ENCODE measurements at regions not wholly inside any gene's neighbourhood (a gene's known extent, or its start where the extent isn't known, plus 50 kb on each side); places are given as distances from the start of the nearest gene placed in this dataset.

- H3K36me3 ChIP-seq (ENCODE audit: insufficient read depth, low read length), result no peaks in the 10 kb centered on the region
- no peak overlapping the region for H3K27ac ChIP-seq (ENCODE audit: low read depth, low read length)
- no peaks in the 10 kb centered on the region for H3K27me3 ChIP-seq (ENCODE audit: insufficient read depth, low read length)
- no peak overlapping the region for H3K4me3 ChIP-seq (ENCODE audit: low read depth, low read length)
- H3K79me2 ChIP-seq (ENCODE audit: control insufficient read depth, insufficient read depth, low read length, unreplicated experiment), result no peaks in the 10 kb centered on the region
- H2AFZ ChIP-seq (ENCODE audit: low read length, unreplicated experiment), result no peak overlapping the region
- H3K4me1 ChIP-seq (ENCODE audit: control insufficient read depth, insufficient read depth, low read length, unreplicated experiment), result no peaks in the 10 kb centered on the region
Measured at GRCh38 chr1:57704231-57704630, 280.4 kb upstream of the DAB1 start.

- Histone ChIP-seq H3K79me2 (ENCODE audit: control insufficient read depth, insufficient read depth, low read length, unreplicated experiment) (no peaks in the 10 kb centered on the region), H3K36me3 (ENCODE audit: insufficient read depth, low read length) (no peaks in the 10 kb centered on the region), H2AFZ (ENCODE audit: low read length, unreplicated experiment) (no peak overlapping the region), H3K4me3 (ENCODE audit: low read depth, low read length) (no peak overlapping the region), H3K4me1 (ENCODE audit: control insufficient read depth, insufficient read depth, low read length, unreplicated experiment) (no peaks in the 10 kb centered on the region), H3K27ac (ENCODE audit: low read depth, low read length) (no peak overlapping the region), H3K27me3 (ENCODE audit: insufficient read depth, low read length) (no peaks in the 10 kb centered on the region)
Measured at GRCh38 chr1:57696904-57697303, 273.0 kb upstream of the DAB1 start.

- Histone ChIP-seq H3K27ac (ENCODE audit: low read depth, low read length) (no peak overlapping the region), H3K79me2 (ENCODE audit: control insufficient read depth, insufficient read depth, low read length, unreplicated experiment) (no peaks in the 10 kb centered on the region), H3K36me3 (ENCODE audit: insufficient read depth, low read length) (no peaks in the 10 kb centered on the region), H2AFZ (ENCODE audit: low read length, unreplicated experiment) (no peak overlapping the region), H3K4me1 (ENCODE audit: control insufficient read depth, insufficient read depth, low read length, unreplicated experiment) (no peaks in the 10 kb centered on the region), H3K4me3 (ENCODE audit: low read depth, low read length) (no peak overlapping the region), H3K27me3 (ENCODE audit: insufficient read depth, low read length) (no peaks in the 10 kb centered on the region)
Measured at GRCh38 chr1:57696043-57696442, 272.2 kb upstream of the DAB1 start.

- Histone ChIP-seq H2AFZ (ENCODE audit: low read length, unreplicated experiment) (no peak overlapping the region), H3K36me3 (ENCODE audit: insufficient read depth, low read length) (no peaks in the 10 kb centered on the region), H3K27ac (ENCODE audit: low read depth, low read length) (no peak overlapping the region), H3K4me3 (ENCODE audit: low read depth, low read length) (no peak overlapping the region), H3K79me2 (ENCODE audit: control insufficient read depth, insufficient read depth, low read length, unreplicated experiment) (no peaks in the 10 kb centered on the region), H3K27me3 (ENCODE audit: insufficient read depth, low read length) (no peaks in the 10 kb centered on the region), H3K4me1 (ENCODE audit: control insufficient read depth, insufficient read depth, low read length, unreplicated experiment) (no peaks in the 10 kb centered on the region)
Measured at GRCh38 chr1:57686306-57686705, 262.4 kb upstream of the DAB1 start.

- no peak overlapping the region for H3K27ac ChIP-seq (ENCODE audit: low read depth, low read length)
- no peak overlapping the region for H3K4me3 ChIP-seq (ENCODE audit: low read depth, low read length)
- H2AFZ ChIP-seq (ENCODE audit: low read length, unreplicated experiment), result no peak overlapping the region
- no peaks in the 10 kb centered on the region for H3K79me2 ChIP-seq (ENCODE audit: control insufficient read depth, insufficient read depth, low read length, unreplicated experiment)
- H3K4me1 ChIP-seq (ENCODE audit: control insufficient read depth, insufficient read depth, low read length, unreplicated experiment), result no peaks in the 10 kb centered on the region
- H3K27me3 ChIP-seq (ENCODE audit: insufficient read depth, low read length), result no peaks in the 10 kb centered on the region
- no peaks in the 10 kb centered on the region for H3K36me3 ChIP-seq (ENCODE audit: insufficient read depth, low read length)
Measured at GRCh38 chr1:57683037-57683942, 259.4 kb upstream of the DAB1 start.

GRCh38 chr1:57678138-57678537 lies 254.3 kb upstream of the DAB1 start:
- H3K27ac ChIP-seq (ENCODE audit: low read depth, low read length), result no peak overlapping the region
- H3K27me3 ChIP-seq (ENCODE audit: insufficient read depth, low read length), result no peaks in the 10 kb centered on the region
- no peak overlapping the region for H3K4me3 ChIP-seq (ENCODE audit: low read depth, low read length)
- H2AFZ ChIP-seq (ENCODE audit: low read length, unreplicated experiment), result no peak overlapping the region
- no peaks in the 10 kb centered on the region for H3K36me3 ChIP-seq (ENCODE audit: insufficient read depth, low read length)
- H3K4me1 ChIP-seq (ENCODE audit: control insufficient read depth, insufficient read depth, low read length, unreplicated experiment), result no peaks in the 10 kb centered on the region
- H3K79me2 ChIP-seq (ENCODE audit: control insufficient read depth, insufficient read depth, low read length, unreplicated experiment), result no peaks in the 10 kb centered on the region

GRCh38 chr1:57675776-57676175 lies 251.9 kb upstream of the DAB1 start:
- no peaks in the 10 kb centered on the region for H3K4me1 ChIP-seq (ENCODE audit: control insufficient read depth, insufficient read depth, low read length, unreplicated experiment)
- no peaks in the 10 kb centered on the region for H3K36me3 ChIP-seq (ENCODE audit: insufficient read depth, low read length)
- H2AFZ ChIP-seq (ENCODE audit: low read length, unreplicated experiment), result no peak overlapping the region
- H3K27ac ChIP-seq (ENCODE audit: low read depth, low read length), result no peak overlapping the region
- H3K27me3 ChIP-seq (ENCODE audit: insufficient read depth, low read length), result no peaks in the 10 kb centered on the region
- H3K79me2 ChIP-seq (ENCODE audit: control insufficient read depth, insufficient read depth, low read length, unreplicated experiment), result no peaks in the 10 kb centered on the region
- no peak overlapping the region for H3K4me3 ChIP-seq (ENCODE audit: low read depth, low read length)

- no peaks in the 10 kb centered on the region for H3K4me1 ChIP-seq (ENCODE audit: control insufficient read depth, insufficient read depth, low read length, unreplicated experiment)
- no peaks in the 10 kb centered on the region for H3K27me3 ChIP-seq (ENCODE audit: insufficient read depth, low read length)
- H2AFZ ChIP-seq (ENCODE audit: low read length, unreplicated experiment), result no peak overlapping the region
- H3K36me3 ChIP-seq (ENCODE audit: insufficient read depth, low read length), result no peaks in the 10 kb centered on the region
- H3K79me2 ChIP-seq (ENCODE audit: control insufficient read depth, insufficient read depth, low read length, unreplicated experiment), result no peaks in the 10 kb centered on the region
- H3K27ac ChIP-seq (ENCODE audit: low read depth, low read length), result no peak overlapping the region
- H3K4me3 ChIP-seq (ENCODE audit: low read depth, low read length), result no peak overlapping the region
Measured at GRCh38 chr1:57674801-57675200, 250.9 kb upstream of the DAB1 start.

DNA sequence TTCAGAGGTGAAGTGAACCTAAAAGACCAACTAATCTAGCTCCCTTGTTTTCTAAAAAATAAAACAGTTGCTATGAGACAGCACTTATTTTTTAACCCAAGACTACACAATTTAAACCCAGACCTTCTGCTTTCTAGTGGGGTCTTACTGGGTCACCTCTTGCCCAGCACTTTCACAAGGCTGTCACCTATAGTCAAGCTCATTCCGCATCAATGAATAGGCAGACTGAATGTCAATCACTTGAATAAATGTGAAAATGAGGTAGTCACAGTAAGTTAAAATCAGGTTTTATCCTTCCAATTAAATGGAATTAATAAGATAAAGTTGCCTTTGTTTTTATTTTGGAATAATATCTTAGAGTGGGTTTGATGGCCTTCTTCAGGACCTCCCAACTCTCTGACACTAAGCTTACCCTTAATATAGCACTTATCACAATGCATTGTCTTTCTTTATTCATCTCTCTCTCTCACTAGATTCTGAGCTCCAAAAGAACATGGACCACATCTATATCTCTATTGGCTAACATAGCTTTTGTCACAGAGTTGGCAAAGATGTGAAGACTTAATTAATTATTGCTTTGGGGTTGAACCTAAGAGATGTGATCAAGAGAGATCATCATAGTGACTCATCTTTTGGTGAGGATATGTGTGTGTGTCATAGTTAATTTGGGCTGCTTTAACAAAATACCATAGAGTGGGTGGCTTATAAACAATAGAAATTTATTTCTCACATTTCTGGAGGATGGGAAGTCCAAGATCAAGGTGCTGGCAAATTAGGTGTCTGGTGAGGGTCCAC lies 248.7 kb upstream of the DAB1 start:
- H3K36me3 ChIP-seq (ENCODE audit: insufficient read depth, low read length), result no peaks in the 10 kb centered on the region
- H3K27me3 ChIP-seq (ENCODE audit: insufficient read depth, low read length), result no peaks in the 10 kb centered on the region
- H3K4me1 ChIP-seq (ENCODE audit: control insufficient read depth, insufficient read depth, low read length, unreplicated experiment), result no peaks in the 10 kb centered on the region
- no peaks in the 10 kb centered on the region for H3K79me2 ChIP-seq (ENCODE audit: control insufficient read depth, insufficient read depth, low read length, unreplicated experiment)
- H3K27ac ChIP-seq (ENCODE audit: low read depth, low read length), result no peak overlapping the region
- no peak overlapping the region for H2AFZ ChIP-seq (ENCODE audit: low read length, unreplicated experiment)
- H3K4me3 ChIP-seq (ENCODE audit: low read depth, low read length), result no peak overlapping the region

DNA sequence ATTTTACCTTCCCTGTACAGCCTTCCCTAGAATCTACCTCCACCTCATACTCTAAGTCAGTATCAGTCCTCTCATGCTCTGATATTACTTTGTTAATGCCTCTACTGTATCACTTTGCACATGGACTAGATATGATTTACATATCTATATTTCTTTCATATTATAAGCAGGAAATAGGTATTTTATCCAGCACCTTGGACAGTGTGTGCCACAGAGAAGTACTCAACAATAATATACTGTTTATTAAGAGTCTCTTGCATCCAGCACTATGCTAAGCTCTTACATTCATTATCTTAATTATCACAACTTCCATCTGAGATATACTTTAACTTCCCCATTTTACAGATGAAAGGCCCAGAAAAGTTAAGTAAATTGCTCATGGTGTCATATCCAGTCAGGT lies 247.9 kb upstream of the DAB1 start:
- H3K36me3 ChIP-seq (ENCODE audit: insufficient read depth, low read length), result no peaks in the 10 kb centered on the region
- no peaks in the 10 kb centered on the region for H3K79me2 ChIP-seq (ENCODE audit: control insufficient read depth, insufficient read depth, low read length, unreplicated experiment)
- no peak overlapping the region for H2AFZ ChIP-seq (ENCODE audit: low read length, unreplicated experiment)
- H3K27me3 ChIP-seq (ENCODE audit: insufficient read depth, low read length), result no peaks in the 10 kb centered on the region
- no peak overlapping the region for H3K4me3 ChIP-seq (ENCODE audit: low read depth, low read length)
- no peak overlapping the region for H3K27ac ChIP-seq (ENCODE audit: low read depth, low read length)
- no peaks in the 10 kb centered on the region for H3K4me1 ChIP-seq (ENCODE audit: control insufficient read depth, insufficient read depth, low read length, unreplicated experiment)

- Histone ChIP-seq H3K4me1 (ENCODE audit: control insufficient read depth, insufficient read depth, low read length, unreplicated experiment) (no peaks in the 10 kb centered on the region), H3K27me3 (ENCODE audit: insufficient read depth, low read length) (no peaks in the 10 kb centered on the region), H3K4me3 (ENCODE audit: low read depth, low read length) (no peak overlapping the region), H3K36me3 (ENCODE audit: insufficient read depth, low read length) (no peaks in the 10 kb centered on the region), H3K79me2 (ENCODE audit: control insufficient read depth, insufficient read depth, low read length, unreplicated experiment) (no peaks in the 10 kb centered on the region), H2AFZ (ENCODE audit: low read length, unreplicated experiment) (no peak overlapping the region), H3K27ac (ENCODE audit: low read depth, low read length) (no peak overlapping the region)
Measured at GRCh38 chr1:57659804-57660203, 235.9 kb upstream of the DAB1 start.

Data from ACC112 (cell line).